Fibroblast of lung (primary cell): ENCODE measurements at regions not wholly inside any gene's neighbourhood (a gene's known extent, or its start where the extent isn't known, plus 50 kb on each side); places are given as distances from the start of the nearest gene placed in this dataset.
"Not testable (repeated sequence)": the region's sequence is repeated elsewhere in the genome, so short reads cannot be mapped to it uniquely, and the experiment has no call there.

Experiments used
- DNase-seq, 2 donors: peaks; one replicate each; pipeline versions ENCODE4 v3.0.0 to v3.0.0-alpha.2; 2010; ENCODE audit warnings: low read depth in 2 of 2
- H2AFZ ChIP-seq: 2 replicates; pipeline ENCODE4 v1.5.1; 2012; ENCODE audit warnings: low read length, control low read depth, inconsistent platforms
- H3K27ac ChIP-seq: 2 replicates; pipeline ENCODE4 v1.5.1; 2011; ENCODE audit warnings: low read length, control low read depth; ENCODE audit not compliant: insufficient read depth
- H3K27me3 ChIP-seq: 2 replicates; pipeline ENCODE4 v1.5.1; 2011; ENCODE audit warnings: mild to moderate bottlenecking, low read length; ENCODE audit not compliant: control insufficient read depth, insufficient read depth
- H3K36me3 ChIP-seq: 2 replicates; pipeline ENCODE4 v1.5.1; 2011; ENCODE audit warnings: low read length; ENCODE audit not compliant: control insufficient read depth, insufficient read depth
- H3K4me1 ChIP-seq: 2 replicates; pipeline ENCODE4 v1.5.1; 2011; ENCODE audit warnings: low read length; ENCODE audit not compliant: control insufficient read depth, insufficient read depth; ENCODE audit errors: extremely low read depth
- H3K4me2 ChIP-seq: 2 replicates; pipeline ENCODE4 v1.5.1; 2011; ENCODE audit warnings: low read length, control low read depth; ENCODE audit not compliant: insufficient read depth; ENCODE audit errors: extremely low read depth
- H3K4me3 ChIP-seq, 4 experiments: fragments of 200-600 bp in 1 of 4; sonication (generic) in 1 of 4; replicated peaks in 1 of 4; 2 replicates each; pipeline ENCODE4 v1.5.1; 2011 to 2016; ENCODE audit warnings: low read length in 4 of 4, low read depth in 3 of 4, mild to moderate bottlenecking in 3 of 4, control low read depth in 2 of 4, inconsistent platforms in 1 of 4, mixed read lengths in 1 of 4; ENCODE audit not compliant: insufficient read depth in 1 of 4; ENCODE audit errors: control extremely low read depth in 1 of 4
- H3K79me2 ChIP-seq: 2 replicates; pipeline ENCODE4 v1.5.1; 2012; ENCODE audit warnings: mild to moderate bottlenecking, low read length, inconsistent platforms; ENCODE audit not compliant: control insufficient read depth, insufficient read depth
- H3K9ac ChIP-seq: 2 replicates; pipeline ENCODE4 v1.5.1; 2011; ENCODE audit warnings: mild to moderate bottlenecking, low read length, control low read depth; ENCODE audit not compliant: insufficient read depth
- H3K9me3 ChIP-seq: 2 replicates; pipeline ENCODE4 v1.5.1; 2012; ENCODE audit warnings: low read depth, low read length; ENCODE audit not compliant: control insufficient read depth, insufficient read depth
- H4K20me1 ChIP-seq: 2 replicates; pipeline ENCODE4 v1.5.1; 2011; ENCODE audit warnings: low read length; ENCODE audit not compliant: control insufficient read depth, insufficient read depth; ENCODE audit errors: extremely low read depth
- EZH2 ChIP-seq: IDR thresholded peaks from 2 replicates; pipeline ENCODE4 v1.5.1; 2012; ENCODE audit warnings: low read length, control low read depth, mild to moderate bottlenecking; ENCODE audit errors: missing control alignments
- TF ChIP-seq, protein P1 (sequence below), 2 donors: IDR thresholded peaks in 1 of 2; conservative IDR thresholded peaks in 1 of 2; 1 replicate in 1 of 2; 2 replicates in 1 of 2; pipeline ENCODE4 v1.5.1; 2011 to 2012; ENCODE audit warnings: low read length in 2 of 2, control low read depth in 1 of 2, inconsistent platforms in 1 of 2, low read depth in 1 of 2, mild to moderate bottlenecking in 1 of 2

GRCh38 chr10:65041307-65041706 lies 1520.1 kb downstream of the REEP3 start:
- H3K9me3 ChIP-seq: no peaks in the 10 kb centered on the region
- H3K4me1 ChIP-seq: no peaks in the 10 kb centered on the region
- no peaks in the 10 kb centered on the region for H3K36me3 ChIP-seq
- DNase-seq: no peak
- H3K4me3 ChIP-seq: no peak overlapping the region
- no peaks in the 10 kb centered on the region for H4K20me1 ChIP-seq
- H3K4me2 ChIP-seq: no peak overlapping the region
- H2AFZ ChIP-seq: no peak overlapping the region
- H3K27me3 ChIP-seq: no peaks in the 10 kb centered on the region
- H3K9ac ChIP-seq: no peak overlapping the region
- H3K79me2 ChIP-seq: no peaks in the 10 kb centered on the region
- TF ChIP-seq, protein P1, sequence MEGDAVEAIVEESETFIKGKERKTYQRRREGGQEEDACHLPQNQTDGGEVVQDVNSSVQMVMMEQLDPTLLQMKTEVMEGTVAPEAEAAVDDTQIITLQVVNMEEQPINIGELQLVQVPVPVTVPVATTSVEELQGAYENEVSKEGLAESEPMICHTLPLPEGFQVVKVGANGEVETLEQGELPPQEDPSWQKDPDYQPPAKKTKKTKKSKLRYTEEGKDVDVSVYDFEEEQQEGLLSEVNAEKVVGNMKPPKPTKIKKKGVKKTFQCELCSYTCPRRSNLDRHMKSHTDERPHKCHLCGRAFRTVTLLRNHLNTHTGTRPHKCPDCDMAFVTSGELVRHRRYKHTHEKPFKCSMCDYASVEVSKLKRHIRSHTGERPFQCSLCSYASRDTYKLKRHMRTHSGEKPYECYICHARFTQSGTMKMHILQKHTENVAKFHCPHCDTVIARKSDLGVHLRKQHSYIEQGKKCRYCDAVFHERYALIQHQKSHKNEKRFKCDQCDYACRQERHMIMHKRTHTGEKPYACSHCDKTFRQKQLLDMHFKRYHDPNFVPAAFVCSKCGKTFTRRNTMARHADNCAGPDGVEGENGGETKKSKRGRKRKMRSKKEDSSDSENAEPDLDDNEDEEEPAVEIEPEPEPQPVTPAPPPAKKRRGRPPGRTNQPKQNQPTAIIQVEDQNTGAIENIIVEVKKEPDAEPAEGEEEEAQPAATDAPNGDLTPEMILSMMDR (conservative IDR thresholded peaks at IDR 0.05 in 1 of 2, IDR thresholded peaks at IDR 0.05 in 1 of 2; ENCODE audit: low read depth in 1 of 2, low read length in 2 of 2): no peak
- TF ChIP-seq EZH2: no peak
- no peak overlapping the region for H3K27ac ChIP-seq

DNA sequence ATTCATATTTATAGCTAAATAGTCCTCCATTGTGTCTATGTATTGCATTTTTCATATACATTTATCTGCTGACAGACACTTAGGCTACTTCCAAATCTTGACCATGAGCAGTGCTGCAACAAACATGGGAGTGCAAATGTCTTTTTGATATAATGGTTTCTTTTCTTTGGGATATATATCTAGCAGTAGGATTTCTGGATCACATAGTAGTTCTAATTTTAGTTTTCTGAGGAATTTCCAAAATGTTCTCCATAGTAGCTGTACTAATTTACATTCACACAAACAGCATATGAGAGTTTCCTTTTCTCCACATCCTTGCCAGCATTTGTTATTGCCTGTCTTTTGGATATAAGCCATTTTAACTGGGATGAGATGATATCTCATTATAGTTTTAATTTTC lies 1521.3 kb downstream of the REEP3 start:
- TF ChIP-seq EZH2: no peak
- TF ChIP-seq, protein P1 (conservative IDR thresholded peaks at IDR 0.05 in 1 of 2, IDR thresholded peaks at IDR 0.05 in 1 of 2; ENCODE audit: low read depth in 1 of 2, low read length in 2 of 2): no peak
- Histone ChIP-seq H3K4me2 (no peak overlapping the region), H3K79me2 (no peaks in the 10 kb centered on the region), H3K9me3 (no peaks in the 10 kb centered on the region), H4K20me1 (no peaks in the 10 kb centered on the region), H3K36me3 (no peaks in the 10 kb centered on the region), H3K9ac (no peak overlapping the region), H3K27me3 (no peaks in the 10 kb centered on the region), H3K4me3 (no peak overlapping the region), H2AFZ (no peak overlapping the region), H3K4me1 (no peaks in the 10 kb centered on the region), H3K27ac (no peak overlapping the region)
- DNase-seq: no peak

- H3K36me3 ChIP-seq: no peaks in the 10 kb centered on the region
- no peaks in the 10 kb centered on the region for H3K4me1 ChIP-seq
- no peak overlapping the region for H2AFZ ChIP-seq
- H3K4me3 ChIP-seq: no peak overlapping the region
- TF ChIP-seq, protein P1 (conservative IDR thresholded peaks at IDR 0.05 in 1 of 2, IDR thresholded peaks at IDR 0.05 in 1 of 2; ENCODE audit: low read depth in 1 of 2, low read length in 2 of 2): no peak
- TF ChIP-seq EZH2: no peak
- no peaks in the 10 kb centered on the region for H3K27me3 ChIP-seq
- H4K20me1 ChIP-seq: no peaks in the 10 kb centered on the region
- H3K9ac ChIP-seq: no peak overlapping the region
- H3K9me3 ChIP-seq: no peaks in the 10 kb centered on the region
- no peak overlapping the region for H3K27ac ChIP-seq
- H3K4me2 ChIP-seq: no peak overlapping the region
- no peaks in the 10 kb centered on the region for H3K79me2 ChIP-seq
- no peak for DNase-seq
These were observed 1525.6 kb downstream of the REEP3 start for GRCh38 chr10:65046831-65047230.

- not testable (repeated sequence) for H3K9me3 ChIP-seq, DNase-seq, H3K27ac ChIP-seq, H3K79me2 ChIP-seq, H3K36me3 ChIP-seq, H3K4me3 ChIP-seq, H2AFZ ChIP-seq, H3K4me1 ChIP-seq, H4K20me1 ChIP-seq, H3K27me3 ChIP-seq, H3K9ac ChIP-seq, H3K4me2 ChIP-seq
These were observed 1530.9 kb downstream of the REEP3 start for GRCh38 chr10:65052111-65052510.

GRCh38 chr10:65053397-65053796 lies 1532.2 kb downstream of the REEP3 start:
- H3K9me3 ChIP-seq, H3K36me3 ChIP-seq, H4K20me1 ChIP-seq, DNase-seq, H3K4me1 ChIP-seq, H2AFZ ChIP-seq, H3K27ac ChIP-seq, H3K4me2 ChIP-seq, H3K79me2 ChIP-seq, H3K9ac ChIP-seq, H3K4me3 ChIP-seq, H3K27me3 ChIP-seq: not testable (repeated sequence)
